CD4-positive, alpha-beta T cell treated with Interleukin-15 for 4 hours (primary cell): ENCODE measurements at regions not wholly inside any gene's neighbourhood (a gene's known extent, or its start where the extent isn't known, plus 50 kb on each side); places are given as distances from the start of the nearest gene placed in this dataset.
A peak's percentile ranks its signal among the peaks of the same experiment; 100 is the strongest.

ENCODE experiments used
- DNase-seq: peaks from one replicate; pipeline ENCODE4 v3.0.0-alpha.2; 2020; ENCODE audit warnings: low spot score

- no peak for DNase-seq
Measured at GRCh38 chr6:41429506-41430504, 94.4 kb downstream of the NCR2 start.

GRCh38 chr6:41430875-41431274 is 95.5 kb downstream of the NCR2 start:
- DNase-seq = no peak

GRCh38 chr6:41432280-41432679 is 96.9 kb downstream of the NCR2 start:
- no peak for DNase-seq

- no peak for DNase-seq
Measured at GRCh38 chr6:41434803-41435481, 99.5 kb downstream of the NCR2 start.

- no peak for DNase-seq
Measured at GRCh38 chr6:41437604-41438003, 102.2 kb downstream of the NCR2 start.

- no peak for DNase-seq
Measured at GRCh38 chr6:41438746-41439145, 103.3 kb downstream of the NCR2 start.

GRCh38 chr6:41439524-41440418 is 104.4 kb downstream of the NCR2 start:
- DNase-seq = peak; percentile 21

- DNase-seq = no peak
Measured at GRCh38 chr6:41440958-41441357, 105.2 kb upstream of the FOXP4 start.

GRCh38 chr6:41441598-41442351 is 104.4 kb upstream of the FOXP4 start:
- no peak for DNase-seq

- no peak for DNase-seq
Measured at GRCh38 chr6:41442352-41442672, 103.9 kb upstream of the FOXP4 start.

GRCh38 chr6:41442800-41443501 is 103.2 kb upstream of the FOXP4 start:
- DNase-seq = no peak

- no peak for DNase-seq
Measured at GRCh38 chr6:41443616-41444525, 102.3 kb upstream of the FOXP4 start.

- no peak for DNase-seq
Measured at GRCh38 chr6:41445261-41445660, 100.9 kb upstream of the FOXP4 start.

GRCh38 chr6:41446132-41446531 is 100.0 kb upstream of the FOXP4 start:
- DNase-seq = no peak

GRCh38 chr6:41446907-41447545 is 99.2 kb upstream of the FOXP4 start:
- no peak for DNase-seq

- no peak for DNase-seq
Measured at GRCh38 chr6:41448256-41448655, 97.9 kb upstream of the FOXP4 start.

- no peak for DNase-seq
Measured at GRCh38 chr6:41449399-41450245, 96.6 kb upstream of the FOXP4 start.

GRCh38 chr6:41450581-41450980 is 95.6 kb upstream of the FOXP4 start:
- DNase-seq = no peak
